ELF-1 (cell line): ENCODE measurements at regions not wholly inside any gene's neighbourhood (a gene's known extent, or its start where the extent isn't known, plus 50 kb on each side); places are given as distances from the start of the nearest gene placed in this dataset.

Experiments
- DNase-seq: peaks from one replicate; pipeline ENCODE4 v3.0.0-alpha.2; 2016; ENCODE audit warnings: low read depth, low spot score

DNA sequence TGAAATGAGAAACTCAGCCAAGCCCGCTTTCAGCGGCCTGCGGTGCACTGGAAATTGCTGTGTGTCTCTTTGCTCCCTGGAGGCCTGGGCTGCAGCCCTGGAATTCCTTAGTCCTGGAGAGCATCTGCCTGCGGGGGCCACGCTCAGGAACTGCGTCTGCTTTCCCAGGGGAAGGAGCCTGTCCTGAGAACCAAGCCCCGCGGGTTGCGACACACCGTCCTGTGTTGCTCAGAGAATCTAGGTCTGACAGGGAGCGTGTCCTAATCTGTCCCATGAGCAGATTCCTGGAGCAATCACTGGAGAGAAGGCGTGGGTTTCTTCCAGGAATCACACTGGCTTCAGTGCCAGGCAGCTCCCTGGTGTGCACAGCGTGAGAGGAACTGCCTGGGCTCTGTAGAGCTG lies 708.1 kb downstream of the BRD1 start:
- DNase-seq: peak; percentile 88

DNA sequence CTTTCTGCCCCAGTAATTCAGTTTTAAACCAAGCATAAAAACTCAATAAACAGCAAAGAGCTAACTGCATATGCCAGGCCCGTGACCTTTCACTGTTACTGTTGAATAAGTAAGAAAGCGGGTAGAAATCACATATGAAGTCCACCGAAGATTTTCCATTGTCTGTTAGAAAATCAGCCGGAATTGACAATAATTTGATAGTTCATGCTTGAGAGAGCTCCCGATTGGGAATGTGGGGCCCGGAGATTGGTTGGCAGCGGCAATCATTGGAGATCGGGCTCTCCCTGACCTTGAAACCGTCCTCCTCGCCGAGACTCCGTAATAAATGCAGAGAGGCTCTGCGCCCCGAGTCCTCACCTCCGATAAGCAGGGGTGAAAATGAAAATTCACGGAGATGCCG lies 709.6 kb downstream of the BRD1 start:
- no peak for DNase-seq

DNA sequence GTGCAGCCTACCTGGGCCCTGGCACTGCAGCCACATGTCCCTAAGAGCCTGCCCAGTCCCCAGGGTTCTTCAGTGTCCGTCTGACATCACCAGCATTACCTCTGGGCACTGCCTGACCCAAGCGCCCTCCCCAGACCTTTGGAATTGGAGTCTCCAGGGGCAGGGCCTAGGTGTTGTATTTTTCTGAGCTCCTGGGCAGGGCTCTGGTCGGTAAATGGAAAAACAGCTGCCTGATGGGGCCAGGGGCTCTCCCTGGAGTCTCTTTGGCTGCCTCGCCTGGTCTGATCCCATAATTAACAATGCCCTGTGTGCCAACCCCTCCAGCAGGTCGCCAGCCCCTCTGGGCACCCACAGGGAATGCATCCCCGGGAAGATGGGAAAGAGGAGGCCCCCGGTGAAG lies 710.2 kb downstream of the BRD1 start:
- DNase-seq: no peak

DNA sequence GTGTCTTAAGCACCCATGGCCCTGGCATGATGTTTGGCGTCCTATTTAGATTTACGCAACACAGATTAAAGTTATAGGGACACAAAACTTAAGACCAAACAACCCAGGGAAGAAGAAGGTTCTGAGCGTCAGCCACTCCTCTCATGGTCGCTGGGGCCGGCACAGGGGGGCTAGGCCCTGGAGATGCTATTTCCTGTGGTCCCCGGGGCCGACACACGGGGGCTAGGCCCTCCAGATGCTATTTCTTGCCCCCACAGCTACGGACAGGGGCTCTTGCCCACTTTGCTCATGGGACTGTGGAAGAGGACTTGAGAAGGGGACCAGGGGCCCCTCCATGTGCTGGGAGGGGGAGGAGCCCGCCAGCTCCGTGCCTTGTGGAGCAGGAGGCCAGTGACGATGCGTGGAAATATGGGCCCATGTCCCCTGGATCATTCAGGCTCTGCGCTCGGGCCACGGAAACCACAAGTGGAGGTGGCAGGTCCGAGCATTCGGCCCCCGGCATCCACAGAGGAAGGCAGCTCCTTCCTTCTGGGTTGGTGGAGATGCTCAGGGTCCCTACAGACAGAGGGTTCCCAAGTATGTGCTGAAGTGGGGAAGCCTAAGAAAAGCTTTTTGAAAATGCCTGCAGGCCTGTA lies 711.1 kb downstream of the BRD1 start:
- DNase-seq: no peak

DNA sequence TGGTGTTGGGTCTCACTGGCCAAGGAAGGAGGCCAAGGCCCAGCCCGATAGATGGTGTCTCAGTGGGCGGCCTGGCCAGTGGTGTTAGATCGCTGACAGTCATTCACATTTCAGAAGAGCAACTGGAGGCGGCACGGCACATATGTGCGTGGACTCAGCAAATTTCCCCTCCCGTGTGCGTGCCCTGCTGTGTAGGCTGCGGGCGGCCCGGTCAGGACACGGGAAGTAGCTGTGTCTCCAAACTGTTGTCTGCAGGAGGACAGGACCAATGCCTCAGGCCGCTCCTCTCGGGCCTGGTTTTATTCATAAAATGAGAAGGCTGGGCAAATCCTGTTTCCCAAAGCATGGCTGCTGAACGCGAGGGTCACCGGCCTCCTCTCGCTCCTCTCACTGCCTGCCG lies 711.7 kb downstream of the BRD1 start:
- no peak for DNase-seq

DNA sequence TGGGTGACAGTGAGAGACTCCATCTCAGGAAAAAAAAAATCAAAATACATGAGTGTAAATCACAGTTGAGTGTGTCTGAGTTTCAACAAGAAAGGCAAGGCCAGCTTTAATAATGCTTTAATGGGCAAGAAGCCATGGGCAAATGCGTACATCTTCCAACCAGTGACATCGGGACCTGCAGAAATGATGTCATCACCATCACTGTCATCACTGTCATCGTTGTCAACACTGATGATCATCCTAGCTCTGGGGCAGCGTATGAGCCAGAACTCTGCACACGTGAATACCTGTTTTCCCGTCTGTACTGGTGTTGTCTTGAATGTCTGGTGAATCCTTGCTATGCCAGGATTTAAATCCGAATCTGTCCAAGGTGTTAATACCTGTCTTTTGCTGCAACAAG lies 712.5 kb downstream of the BRD1 start:
- no peak for DNase-seq

DNA sequence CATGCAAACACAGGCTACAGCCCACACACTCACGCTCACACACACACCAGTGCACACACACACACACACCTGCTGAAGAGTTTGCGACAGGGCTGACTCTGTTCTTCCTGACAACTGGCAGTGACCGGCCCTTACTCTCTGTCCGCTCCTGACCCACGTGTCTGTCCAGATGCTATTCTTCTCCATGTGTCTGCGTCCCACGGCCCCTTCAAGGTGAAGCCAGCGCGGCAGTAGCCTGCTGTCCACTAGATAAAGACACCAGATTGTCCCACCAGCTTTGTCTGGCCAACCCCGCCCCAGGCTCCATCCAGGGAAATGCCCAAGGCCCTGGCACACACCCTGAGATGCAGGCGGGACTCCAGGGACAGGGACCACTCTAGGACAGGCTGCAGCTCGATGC lies 713.9 kb downstream of the BRD1 start:
- DNase-seq: no peak

DNA sequence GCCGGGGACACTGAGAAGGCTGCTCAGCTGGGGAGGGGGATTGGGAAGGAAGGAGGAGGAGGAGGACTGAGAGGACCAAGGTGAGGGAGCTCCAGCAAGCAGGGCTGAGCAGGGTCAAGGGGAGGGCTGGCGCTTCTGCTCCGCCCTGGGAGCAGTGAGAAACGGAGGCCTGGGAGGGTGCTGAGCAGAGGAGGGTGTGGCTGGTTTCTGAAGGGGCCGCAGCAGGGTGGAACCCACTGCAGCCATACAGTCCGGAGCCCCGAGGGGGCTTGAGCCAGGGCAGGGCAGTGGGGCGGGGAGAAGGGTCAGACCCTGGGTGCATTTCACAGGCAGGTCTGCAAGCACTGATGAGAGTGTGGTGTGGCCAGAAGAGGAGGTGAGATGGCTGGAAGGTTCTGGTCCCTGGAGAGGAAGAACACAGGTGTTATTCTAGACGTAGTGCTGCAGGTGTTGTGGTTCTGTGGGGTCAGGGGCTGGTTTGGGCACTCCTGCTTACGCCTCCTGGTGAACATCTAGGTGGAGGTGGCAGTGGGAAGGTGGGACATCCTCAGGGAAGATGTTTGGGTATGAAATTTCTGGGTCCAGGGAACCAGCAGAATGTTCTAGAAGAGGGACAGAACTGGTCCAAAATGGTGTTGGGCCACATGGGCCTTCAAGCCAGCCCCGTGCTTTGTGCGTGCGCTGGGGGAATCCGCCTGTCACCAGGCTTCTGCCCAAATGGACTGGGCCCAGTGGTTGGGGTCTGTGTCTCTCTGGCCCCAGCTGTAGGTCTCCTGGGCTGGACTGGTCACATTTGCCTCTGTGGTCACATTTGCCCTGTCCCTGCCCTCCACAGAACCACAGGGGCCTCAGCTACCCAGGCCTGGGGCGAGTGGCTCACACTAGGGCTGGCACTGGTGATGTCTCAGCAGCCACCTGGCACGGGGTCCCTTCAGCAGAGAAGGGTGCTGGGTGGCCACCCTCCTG lies 714.7 kb downstream of the BRD1 start:
- DNase-seq: no peak

DNA sequence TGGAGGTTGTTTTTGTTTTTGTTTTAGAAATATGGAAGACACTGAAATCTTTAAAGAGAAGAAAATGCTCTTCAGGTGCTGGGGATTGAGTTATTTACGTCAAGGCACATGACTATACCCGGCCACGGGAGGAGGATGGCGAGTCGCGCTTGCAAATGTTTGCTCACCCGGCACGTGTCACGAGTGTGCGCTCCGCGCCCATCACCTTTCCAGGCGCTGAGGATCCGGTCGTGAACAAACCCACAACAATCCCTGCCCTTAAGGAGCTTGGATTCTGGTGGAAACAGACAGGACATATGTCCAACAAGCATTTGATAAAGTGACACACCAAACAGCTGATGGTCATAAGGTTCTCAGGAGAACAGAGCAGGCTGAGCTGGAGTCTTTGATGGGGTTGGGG lies 715.5 kb downstream of the BRD1 start:
- DNase-seq: no peak

DNA sequence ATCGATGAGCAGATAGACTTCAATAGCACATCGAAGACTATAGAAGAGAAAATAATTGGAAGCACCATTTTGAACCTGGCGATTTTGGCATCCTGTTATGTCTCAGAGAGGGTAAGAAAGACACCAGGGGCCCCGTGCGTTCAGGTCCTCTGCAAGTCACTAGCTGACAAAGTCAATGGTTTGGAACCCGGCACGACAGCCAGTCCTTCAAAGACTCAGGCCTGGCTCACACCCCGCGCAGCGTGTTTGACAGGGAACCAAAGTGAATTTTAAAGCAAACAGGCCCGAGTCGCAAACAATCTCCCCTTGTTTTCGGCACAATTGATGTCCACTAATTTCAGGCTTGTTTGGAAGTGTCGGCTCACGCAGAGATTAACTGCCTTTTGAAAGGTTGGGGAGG lies 716.6 kb downstream of the BRD1 start:
- DNase-seq: no peak

DNA sequence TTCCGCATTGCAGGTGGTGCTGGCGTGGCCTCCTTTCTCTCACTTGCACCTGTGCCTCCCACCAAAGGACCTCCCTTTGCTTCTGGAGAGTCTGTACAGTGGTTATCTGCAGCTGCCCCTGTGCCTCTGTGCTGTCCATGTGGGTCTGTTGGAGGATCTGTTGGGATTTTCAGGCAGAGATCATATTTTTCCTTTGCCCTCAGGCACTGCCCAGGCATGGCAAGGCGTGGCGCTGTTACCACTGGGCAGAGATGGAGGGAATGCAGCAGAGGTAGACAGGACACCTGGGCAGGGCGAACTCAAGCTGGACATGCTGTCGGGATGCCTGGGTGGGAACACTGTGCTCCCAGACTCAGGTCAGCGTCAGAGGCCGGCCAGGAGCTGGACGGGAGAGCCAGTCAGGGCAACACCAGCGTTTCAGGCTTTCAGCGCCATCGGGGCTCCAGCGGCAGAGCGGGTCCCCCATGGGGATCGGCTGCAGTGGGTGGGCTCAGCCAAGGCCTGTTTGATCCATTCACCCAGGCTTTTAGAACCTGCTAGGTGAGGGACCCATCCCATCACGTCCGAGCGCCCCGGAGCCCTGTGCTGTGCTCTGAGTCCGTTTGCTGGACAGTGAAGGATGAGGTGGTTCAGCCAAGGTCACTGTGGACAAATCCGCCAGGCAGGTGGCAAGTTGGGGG lies 718.9 kb downstream of the BRD1 start:
- no peak for DNase-seq

DNA sequence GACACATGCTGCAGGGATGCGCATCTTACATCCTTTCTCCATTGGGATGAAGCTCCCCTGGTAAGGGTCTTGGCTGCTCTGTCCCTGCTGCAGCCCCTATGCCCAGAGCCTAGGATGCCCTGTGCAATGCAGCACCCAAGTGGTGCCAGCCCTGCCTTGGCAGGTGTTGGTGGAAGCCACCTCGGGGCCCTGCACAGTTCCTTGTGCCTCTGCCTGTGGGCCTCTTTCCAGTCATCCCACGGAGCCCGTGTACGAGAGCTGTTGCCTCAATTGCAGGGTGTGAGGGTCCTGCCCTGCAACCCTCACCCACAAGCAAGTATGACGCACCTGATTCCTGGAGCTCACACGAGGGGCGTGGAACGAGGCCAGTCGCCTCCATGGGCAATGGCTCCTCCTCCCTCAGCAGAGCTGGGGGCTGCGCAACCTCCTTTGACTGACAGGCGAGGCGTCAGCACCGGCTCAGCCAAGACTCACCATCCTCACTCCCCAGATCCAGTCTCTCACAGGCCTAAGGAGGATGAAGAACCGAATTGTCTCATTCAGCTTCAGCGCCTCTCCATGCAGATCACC lies 719.6 kb downstream of the BRD1 start:
- DNase-seq: no peak

DNA sequence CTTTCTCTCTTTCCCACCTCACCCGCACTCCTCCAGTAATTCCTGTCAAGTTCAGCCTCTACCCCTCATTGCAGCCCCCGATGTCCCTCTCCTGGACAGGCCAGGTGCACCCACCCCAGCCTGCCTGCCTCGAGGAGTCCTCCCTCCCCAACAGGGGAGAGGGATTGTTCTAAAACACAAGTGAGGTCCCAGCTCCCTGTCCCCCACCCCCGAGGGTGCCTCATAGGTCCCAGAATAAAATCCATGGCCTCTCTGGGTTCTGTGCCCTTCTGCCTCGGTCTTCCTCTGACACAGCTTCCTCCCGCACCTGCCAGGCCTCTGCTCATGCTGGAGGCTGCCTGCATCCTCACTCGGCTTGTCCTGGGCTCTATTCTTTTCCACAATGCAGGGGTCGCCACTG lies 720.1 kb downstream of the BRD1 start:
- DNase-seq: no peak

DNA sequence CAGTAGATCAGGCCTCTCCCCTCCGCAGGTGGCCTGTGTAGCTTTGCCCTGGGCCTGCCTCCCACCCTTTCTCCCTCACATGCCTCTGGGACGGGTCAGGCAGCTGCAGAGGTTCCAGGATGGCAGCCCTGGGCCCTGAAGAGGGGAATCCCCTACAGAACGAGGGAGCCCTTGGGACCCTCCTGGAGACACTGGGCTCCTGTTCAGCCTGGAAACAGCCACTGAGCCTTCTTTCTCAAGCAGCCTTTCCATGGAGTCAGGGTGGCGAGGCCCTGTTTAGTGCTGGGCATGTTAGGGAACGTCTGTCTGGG lies 720.9 kb downstream of the BRD1 start:
- no peak for DNase-seq

DNA sequence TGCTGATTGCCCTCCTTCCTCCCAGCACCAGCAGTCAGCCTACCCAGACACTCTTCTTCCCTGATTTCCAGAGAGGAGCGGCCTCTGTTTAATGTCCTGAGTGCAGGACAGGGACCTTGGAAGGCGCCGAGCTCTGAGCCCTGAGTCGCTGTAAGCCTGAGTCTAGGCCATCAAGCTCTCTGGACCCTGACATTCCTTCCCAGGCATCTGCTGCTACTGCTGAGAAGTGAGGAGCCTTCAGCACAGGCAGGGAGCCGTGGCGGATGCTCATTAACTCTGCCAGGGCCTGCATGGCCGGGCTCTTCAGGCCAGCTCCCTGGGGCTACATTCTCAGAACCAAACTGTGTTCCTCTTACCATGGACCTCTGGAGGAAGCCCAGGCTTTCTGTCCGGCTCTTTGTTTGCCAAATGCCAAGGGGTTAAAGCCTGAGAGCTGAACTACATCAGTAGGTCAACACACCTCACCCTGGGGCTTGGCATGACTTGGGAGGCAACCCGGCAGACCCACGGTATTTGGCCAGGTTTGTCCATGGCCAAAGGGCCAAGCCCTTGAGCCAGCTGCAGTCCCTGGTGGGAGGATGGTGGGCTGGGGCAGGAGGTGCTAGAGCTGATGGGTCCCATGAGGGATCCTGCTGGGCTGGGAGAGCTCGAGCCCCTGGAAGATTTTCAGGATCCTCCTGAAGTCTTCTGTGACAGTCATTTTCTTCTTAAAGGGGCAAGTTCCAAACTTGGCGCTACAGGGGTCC lies 721.4 kb downstream of the BRD1 start:
- peak; percentile 54 for DNase-seq

DNA sequence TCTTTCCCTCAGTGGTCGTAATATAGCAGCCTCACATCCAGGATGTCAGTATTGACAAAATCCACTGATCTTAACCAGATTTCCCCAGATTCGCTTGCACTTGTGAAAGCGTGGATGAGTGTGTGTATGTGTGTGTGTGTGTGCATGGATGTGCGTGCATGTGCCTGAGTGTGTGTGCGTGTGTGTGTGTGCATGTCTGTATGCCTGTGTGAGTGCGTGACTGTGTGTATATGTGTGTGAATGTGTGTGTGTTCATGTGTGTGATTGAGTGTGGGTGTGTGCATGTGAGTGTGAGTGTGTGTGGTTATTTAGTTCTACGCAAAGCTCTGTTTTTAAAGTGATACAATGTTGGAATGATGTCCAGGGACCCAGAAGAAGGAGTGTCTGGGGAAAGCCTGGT lies 723.2 kb downstream of the BRD1 start:
- no peak for DNase-seq

DNA sequence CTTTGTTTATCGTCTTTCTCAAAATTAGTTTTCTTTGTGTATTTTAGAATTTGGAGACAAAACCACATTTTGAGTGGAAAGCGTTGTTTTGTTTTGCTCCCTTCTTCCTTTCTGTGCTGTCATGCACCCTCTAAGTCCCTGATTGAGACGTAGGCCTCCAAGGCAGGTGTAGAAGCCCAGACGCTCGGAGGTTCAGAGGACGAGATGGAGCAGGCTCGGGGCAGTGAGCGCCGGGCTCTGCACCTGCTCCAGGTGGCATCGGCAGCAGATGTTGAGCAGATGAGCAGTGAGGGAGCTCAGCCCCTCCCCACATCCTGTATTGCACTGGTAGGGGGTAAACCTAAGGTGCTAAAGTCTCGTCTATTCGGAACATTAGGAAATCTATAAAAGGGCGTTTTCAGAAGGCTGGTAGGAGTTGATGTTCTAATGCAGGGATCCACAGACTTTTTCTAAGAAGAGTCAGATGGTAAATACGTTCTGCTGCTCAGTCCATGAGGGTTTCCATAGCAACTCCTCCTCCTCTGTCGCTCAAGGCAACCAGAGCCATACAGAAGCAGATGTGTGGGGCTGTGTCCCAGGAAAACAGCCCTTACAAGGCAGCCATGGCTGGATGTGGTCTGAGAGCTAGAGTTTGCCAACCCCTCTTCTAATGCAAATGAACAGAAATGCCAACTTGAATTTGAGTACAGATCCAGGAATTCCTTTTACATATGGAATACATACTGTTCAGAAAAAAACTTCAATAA lies 724.2 kb downstream of the BRD1 start:
- DNase-seq: no peak

DNA sequence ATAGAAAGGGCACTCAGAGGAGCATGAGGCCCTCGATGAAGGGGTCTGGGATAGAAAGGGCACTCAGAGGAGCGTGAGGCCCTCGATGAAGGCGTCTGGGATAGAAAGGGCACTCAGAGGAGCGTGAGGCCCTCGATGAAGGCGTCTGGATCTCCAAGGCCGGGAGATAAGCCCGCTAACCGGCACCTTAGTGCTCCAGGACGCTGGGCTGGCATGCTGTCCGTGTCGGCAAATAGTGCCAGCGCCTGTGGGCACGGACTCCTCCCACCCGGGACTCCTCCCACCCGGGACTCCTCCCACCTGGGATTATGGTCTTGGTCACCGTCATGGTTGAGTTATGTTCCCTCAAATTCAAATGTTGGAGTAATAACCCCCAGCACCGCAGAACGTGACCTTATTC lies 725.3 kb downstream of the BRD1 start:
- no peak for DNase-seq

DNA sequence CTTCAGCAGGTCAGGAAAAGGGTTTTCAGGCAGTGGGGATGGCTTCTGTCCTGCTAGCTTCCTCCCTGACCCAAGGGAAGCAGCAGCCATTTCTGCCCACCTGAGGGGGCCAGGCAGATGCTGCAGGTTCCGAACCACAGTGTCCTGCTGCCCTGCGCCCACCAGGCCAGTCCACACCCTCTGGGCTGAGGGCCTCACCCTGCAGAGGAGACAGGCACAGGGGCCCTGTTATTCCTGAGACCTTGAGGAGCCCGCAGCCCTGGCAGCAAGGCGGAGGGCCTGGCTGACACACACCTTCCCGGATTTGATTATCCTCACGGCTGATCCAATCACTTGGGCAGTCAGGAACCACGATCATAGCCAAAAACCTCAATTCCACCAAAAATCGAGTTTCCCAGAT lies 725.8 kb downstream of the BRD1 start:
- no peak for DNase-seq

DNA sequence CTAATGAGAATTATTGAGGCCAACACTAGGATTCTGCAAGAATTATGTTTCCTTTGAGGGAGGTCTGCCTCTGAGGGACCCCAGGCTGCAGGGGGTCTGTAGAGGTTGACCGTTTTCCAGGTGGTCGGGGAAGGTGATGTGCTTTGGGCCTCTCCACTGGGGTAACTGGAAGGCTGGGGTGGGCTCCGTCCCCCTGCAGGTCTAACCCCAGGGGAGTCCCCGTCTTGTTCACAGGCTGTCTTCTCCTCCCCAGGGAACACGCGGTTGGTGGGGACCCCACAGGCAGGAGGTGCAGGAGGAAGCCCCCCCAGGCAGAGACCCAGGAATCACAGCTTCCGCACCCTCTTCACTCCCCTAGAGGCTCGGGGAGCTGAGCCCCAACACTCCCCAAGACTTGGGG lies 726.4 kb downstream of the BRD1 start:
- DNase-seq: no peak

DNA sequence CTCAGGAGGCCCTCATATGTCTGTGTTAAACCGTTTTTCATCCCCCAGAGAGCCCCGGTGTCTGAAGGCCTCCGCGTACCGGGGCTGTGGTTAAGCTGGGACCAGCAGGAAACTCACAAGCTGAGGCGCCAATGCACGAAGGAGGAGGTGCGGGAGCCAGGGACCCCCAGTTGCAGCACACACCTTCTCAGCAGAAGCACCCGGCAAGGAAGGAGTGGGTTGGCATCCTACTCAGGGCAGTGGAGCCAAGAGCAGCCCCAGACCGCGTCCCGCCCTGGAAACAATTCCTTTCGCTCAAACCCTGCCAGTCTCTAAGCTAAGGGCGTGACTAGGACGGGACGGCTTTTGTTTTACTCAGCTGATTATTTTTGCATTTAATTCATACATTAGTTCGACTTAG lies 726.9 kb downstream of the BRD1 start:
- no peak for DNase-seq
